H1 (cell line): ENCODE measurements at regions not wholly inside any gene's neighbourhood (a gene's known extent, or its start where the extent isn't known, plus 50 kb on each side); places are given as distances from the start of the nearest gene placed in this dataset.

Experiments used
- BACH1 ChIP-seq: IDR thresholded peaks from 2 replicates; pipeline ENCODE4 v1.6.1; 2012; ENCODE audit warnings: low read length, improper control_type of control experiment
- CBX8 ChIP-seq: fragments of 300-800, 300-1000 bp; sonication (generic); IDR thresholded peaks from 2 replicates; pipeline ENCODE4 v1.7.1; 2016; ENCODE audit warnings: low read depth, low read length, borderline replicate concordance
- CHD1 ChIP-seq: IDR thresholded peaks from 2 replicates; pipeline ENCODE4 v1.6.1; 2012; ENCODE audit warnings: low read depth, low read length, improper control_type of control experiment
- CHD2 ChIP-seq: IDR thresholded peaks from 2 replicates; pipeline ENCODE4 v1.6.1; 2012; ENCODE audit warnings: low read length, improper control_type of control experiment
- CREB1 ChIP-seq: IDR thresholded peaks from 2 replicates; pipeline ENCODE4 v1.6.1; 2012; ENCODE audit warnings: inconsistent platforms
- JUND ChIP-seq: IDR thresholded peaks from 2 replicates; pipeline ENCODE4 v1.6.1; 2011; ENCODE audit warnings: mild to moderate bottlenecking, improper control_type of control experiment, low read length
- MAFK ChIP-seq: IDR thresholded peaks from 2 replicates; pipeline ENCODE4 v1.6.1; 2012; ENCODE audit warnings: low read depth, mild to moderate bottlenecking, improper control_type of control experiment, low read length
- NANOG ChIP-seq: IDR thresholded peaks from 2 replicates; pipeline ENCODE4 v1.6.1; 2011; ENCODE audit warnings: low read length, low read depth, mild to moderate bottlenecking, inconsistent platforms; ENCODE audit not compliant: insufficient read depth, poor library complexity, severe bottlenecking
- SP1 ChIP-seq: IDR thresholded peaks from 2 replicates; pipeline ENCODE4 v1.6.1; 2011; ENCODE audit warnings: low read depth, low read length
- SP2 ChIP-seq: IDR thresholded peaks from 2 replicates; pipeline ENCODE4 v1.6.1; 2012; ENCODE audit warnings: mild to moderate bottlenecking, low read length, inconsistent platforms
- TAF7 ChIP-seq: optimal IDR thresholded peaks from 2 replicates; pipeline ENCODE3; 2011; ENCODE audit warnings: low read depth, mild to moderate bottlenecking, inconsistent platforms, low read length, moderate library complexity, borderline replicate concordance
- TCF12 ChIP-seq: IDR thresholded peaks from 2 replicates; pipeline ENCODE4 v1.6.1; 2011; ENCODE audit warnings: low read depth, mild to moderate bottlenecking, low read length
- TF ChIP-seq, protein P1 (sequence below): fragments of 300-600 bp; sonication (generic); IDR thresholded peaks from 2 replicates; pipeline ENCODE4 v1.7.1; 2012; ENCODE audit warnings: low read length, moderate library complexity, mild to moderate bottlenecking, inconsistent platforms; ENCODE audit not compliant: insufficient replicate concordance
- TF ChIP-seq, protein P2 (sequence below): IDR thresholded peaks from 2 replicates; pipeline ENCODE4 v1.6.1; 2011; ENCODE audit warnings: low read depth, mild to moderate bottlenecking, low read length; ENCODE audit not compliant: insufficient read depth

GRCh38 chr1:73034271-73034670 lies 751.9 kb upstream of the NEGR1 start (continued):
- TF ChIP-seq, protein P1, sequence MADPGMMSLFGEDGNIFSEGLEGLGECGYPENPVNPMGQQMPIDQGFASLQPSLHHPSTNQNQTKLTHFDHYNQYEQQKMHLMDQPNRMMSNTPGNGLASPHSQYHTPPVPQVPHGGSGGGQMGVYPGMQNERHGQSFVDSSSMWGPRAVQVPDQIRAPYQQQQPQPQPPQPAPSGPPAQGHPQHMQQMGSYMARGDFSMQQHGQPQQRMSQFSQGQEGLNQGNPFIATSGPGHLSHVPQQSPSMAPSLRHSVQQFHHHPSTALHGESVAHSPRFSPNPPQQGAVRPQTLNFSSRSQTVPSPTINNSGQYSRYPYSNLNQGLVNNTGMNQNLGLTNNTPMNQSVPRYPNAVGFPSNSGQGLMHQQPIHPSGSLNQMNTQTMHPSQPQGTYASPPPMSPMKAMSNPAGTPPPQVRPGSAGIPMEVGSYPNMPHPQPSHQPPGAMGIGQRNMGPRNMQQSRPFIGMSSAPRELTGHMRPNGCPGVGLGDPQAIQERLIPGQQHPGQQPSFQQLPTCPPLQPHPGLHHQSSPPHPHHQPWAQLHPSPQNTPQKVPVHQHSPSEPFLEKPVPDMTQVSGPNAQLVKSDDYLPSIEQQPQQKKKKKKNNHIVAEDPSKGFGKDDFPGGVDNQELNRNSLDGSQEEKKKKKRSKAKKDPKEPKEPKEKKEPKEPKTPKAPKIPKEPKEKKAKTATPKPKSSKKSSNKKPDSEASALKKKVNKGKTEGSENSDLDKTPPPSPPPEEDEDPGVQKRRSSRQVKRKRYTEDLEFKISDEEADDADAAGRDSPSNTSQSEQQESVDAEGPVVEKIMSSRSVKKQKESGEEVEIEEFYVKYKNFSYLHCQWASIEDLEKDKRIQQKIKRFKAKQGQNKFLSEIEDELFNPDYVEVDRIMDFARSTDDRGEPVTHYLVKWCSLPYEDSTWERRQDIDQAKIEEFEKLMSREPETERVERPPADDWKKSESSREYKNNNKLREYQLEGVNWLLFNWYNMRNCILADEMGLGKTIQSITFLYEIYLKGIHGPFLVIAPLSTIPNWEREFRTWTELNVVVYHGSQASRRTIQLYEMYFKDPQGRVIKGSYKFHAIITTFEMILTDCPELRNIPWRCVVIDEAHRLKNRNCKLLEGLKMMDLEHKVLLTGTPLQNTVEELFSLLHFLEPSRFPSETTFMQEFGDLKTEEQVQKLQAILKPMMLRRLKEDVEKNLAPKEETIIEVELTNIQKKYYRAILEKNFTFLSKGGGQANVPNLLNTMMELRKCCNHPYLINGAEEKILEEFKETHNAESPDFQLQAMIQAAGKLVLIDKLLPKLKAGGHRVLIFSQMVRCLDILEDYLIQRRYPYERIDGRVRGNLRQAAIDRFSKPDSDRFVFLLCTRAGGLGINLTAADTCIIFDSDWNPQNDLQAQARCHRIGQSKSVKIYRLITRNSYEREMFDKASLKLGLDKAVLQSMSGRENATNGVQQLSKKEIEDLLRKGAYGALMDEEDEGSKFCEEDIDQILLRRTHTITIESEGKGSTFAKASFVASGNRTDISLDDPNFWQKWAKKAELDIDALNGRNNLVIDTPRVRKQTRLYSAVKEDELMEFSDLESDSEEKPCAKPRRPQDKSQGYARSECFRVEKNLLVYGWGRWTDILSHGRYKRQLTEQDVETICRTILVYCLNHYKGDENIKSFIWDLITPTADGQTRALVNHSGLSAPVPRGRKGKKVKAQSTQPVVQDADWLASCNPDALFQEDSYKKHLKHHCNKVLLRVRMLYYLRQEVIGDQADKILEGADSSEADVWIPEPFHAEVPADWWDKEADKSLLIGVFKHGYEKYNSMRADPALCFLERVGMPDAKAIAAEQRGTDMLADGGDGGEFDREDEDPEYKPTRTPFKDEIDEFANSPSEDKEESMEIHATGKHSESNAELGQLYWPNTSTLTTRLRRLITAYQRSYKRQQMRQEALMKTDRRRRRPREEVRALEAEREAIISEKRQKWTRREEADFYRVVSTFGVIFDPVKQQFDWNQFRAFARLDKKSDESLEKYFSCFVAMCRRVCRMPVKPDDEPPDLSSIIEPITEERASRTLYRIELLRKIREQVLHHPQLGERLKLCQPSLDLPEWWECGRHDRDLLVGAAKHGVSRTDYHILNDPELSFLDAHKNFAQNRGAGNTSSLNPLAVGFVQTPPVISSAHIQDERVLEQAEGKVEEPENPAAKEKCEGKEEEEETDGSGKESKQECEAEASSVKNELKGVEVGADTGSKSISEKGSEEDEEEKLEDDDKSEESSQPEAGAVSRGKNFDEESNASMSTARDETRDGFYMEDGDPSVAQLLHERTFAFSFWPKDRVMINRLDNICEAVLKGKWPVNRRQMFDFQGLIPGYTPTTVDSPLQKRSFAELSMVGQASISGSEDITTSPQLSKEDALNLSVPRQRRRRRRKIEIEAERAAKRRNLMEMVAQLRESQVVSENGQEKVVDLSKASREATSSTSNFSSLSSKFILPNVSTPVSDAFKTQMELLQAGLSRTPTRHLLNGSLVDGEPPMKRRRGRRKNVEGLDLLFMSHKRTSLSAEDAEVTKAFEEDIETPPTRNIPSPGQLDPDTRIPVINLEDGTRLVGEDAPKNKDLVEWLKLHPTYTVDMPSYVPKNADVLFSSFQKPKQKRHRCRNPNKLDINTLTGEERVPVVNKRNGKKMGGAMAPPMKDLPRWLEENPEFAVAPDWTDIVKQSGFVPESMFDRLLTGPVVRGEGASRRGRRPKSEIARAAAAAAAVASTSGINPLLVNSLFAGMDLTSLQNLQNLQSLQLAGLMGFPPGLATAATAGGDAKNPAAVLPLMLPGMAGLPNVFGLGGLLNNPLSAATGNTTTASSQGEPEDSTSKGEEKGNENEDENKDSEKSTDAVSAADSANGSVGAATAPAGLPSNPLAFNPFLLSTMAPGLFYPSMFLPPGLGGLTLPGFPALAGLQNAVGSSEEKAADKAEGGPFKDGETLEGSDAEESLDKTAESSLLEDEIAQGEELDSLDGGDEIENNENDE = no peak
- TF ChIP-seq MAFK (no peak), NANOG (no peak), SP1 (no peak), TCF12 (no peak), CBX8 (no peak), TAF7 (no peak), CHD2 (no peak), BACH1 (no peak), CHD1 (no peak), CREB1 (no peak), JUND (no peak), SP2 (no peak)
- TF ChIP-seq, protein P2, sequence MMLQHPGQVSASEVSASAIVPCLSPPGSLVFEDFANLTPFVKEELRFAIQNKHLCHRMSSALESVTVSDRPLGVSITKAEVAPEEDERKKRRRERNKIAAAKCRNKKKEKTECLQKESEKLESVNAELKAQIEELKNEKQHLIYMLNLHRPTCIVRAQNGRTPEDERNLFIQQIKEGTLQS = no peak
